SW 1271 (cell line): ENCODE measurements at regions not wholly inside any gene's neighbourhood (a gene's known extent, or its start where the extent isn't known, plus 50 kb on each side); places are given as distances from the start of the nearest gene placed in this dataset.
"Not testable (repeated sequence)": the region's sequence is repeated elsewhere in the genome, so short reads cannot be mapped to it uniquely, and the experiment has no call there.

Experiments
- DNase-seq, 2 experiments: peaks; one replicate each; lab custom pipeline; 2025; lab: John Stamatoyannopoulos, UW

DNA sequence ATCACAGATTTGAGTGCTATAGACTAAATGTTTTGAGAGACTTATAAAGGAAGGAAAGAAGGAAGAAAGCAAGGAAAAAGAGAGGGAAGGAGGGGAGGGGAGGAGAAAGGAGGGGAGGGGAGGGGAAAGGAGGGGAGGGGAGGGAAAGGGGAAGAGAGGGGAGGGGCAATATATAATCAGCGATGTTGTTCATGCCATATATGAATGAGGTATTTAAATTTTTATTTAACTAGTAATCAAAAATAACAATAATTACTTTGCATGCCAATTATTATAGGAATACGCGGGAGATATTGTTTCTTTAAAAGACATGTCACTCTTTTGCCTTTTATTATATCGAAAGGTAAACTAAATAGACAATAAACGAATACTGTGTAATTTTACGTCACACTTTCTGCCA lies 1029.7 kb downstream of the FAT4 start:
- DNase-seq = no peak

DNA sequence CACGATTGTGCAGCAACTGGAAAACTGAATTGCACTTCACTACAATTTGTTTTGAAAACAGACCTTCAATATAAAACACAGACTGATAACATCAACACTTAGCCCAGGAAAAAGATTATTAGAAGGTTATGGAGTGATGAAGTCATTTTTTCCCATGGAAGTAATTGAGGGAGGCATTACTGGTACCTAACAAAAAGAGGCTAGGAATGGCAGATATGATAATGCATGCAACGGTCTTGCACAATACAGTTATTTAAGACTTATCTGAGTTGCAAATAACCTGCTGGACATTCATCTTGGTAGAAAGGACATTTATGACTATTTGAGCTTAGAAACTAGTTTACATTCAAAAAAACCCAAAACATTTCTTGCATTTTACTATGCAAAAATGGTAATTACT lies 1031.9 kb downstream of the FAT4 start:
- no peak for DNase-seq

DNA sequence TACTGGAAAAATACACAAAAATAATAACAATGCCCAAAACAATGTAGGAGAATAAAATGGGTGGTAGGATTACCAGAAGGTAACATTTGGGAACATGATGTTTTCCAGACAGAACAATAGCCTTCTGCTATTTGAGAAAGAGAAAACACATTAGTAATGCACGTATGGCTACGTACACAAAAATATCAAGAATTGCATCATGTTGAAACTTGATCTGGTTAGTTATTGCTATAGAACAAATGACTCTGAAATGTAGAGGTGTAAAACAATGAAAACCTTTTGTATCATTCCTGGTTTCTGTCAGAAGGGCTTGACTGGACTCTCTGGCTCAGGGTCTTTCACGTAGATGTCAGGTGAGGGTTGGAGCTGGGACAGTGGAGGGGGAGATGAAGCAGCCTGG lies 1040.0 kb downstream of the FAT4 start:
- DNase-seq = no peak

DNA sequence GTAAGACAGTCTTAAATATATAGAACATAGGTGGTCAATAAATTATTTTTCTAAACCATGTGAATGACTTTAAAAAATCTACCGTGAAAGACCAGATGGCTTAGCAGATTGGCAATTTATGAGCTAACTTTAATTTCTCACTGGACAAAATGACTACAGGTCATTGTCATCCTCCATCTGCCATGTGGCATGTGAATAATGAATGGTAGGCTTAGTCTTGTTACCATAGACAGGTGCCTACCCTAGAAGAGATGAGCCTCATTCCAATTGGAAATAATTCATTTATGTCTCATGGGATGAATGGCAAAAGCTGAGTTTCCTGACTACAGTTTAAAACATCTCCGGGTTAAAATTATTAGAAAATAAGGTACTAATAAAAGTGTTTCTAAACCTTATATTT lies 1043.3 kb downstream of the FAT4 start:
- no peak for DNase-seq

DNA sequence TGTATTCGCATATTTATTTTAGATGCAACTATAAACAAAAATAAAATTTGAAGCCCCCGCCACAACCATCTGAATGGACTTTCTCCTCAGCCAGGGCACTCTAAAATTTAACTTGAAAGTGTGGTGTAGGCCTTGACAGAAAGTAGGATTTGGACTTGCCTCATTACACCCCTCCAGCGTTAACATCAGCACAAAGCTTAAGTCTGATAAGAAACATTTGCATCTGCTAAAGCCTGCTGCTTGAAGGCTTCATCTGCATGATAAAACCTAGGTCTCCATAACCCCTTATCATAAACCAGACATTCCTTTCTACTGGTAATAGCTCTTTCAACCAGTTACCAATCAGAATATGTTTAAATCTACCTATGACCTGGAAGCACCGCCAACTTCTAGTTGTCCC lies 1046.5 kb downstream of the FAT4 start:
- DNase-seq = no peak

DNA sequence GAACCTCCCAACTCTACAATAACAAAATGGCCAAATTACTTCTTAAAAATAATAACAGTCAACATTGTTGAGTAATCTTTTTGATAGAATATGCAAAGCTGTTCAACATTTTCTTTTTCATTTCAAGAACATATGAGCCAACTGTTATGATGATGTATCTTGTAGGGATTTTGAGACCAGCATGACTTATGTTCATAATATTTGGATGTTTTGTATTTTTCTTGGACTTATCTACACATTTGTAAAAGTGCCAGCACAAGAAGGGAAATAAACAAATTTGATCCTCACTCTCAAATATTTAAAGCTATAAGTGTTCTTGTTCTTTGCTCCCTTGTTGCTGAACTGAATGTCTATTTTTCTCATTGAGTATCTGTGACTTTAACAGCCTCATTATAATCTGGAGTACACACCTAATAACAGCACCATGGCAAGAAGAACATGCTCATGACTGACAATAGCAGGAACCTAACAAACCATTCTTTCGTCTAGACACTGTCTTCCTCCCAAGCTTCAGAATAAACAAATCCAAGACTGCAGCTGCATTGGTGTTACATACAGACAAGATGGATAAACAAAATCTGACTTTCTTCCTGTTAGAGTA lies 1049.7 kb downstream of the FAT4 start:
- DNase-seq = no peak

DNA sequence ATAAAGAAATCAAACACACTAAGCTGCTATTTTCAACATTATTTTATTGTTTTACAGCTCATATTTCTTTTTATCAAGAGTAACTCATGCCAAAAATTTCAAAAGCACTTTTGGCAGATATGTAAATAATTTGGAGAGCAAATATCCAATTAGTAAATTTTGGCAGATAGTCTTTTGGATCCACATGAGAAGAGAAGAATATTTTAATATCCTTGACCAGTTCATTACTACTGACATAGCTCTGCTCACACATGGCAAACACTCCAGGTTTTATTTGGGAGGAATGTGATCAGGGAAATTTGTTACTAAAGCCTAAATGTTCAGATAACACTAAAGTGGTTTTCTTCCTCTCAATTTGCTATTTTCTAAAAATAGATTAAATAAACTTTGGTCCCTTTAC lies 1054.3 kb downstream of the FAT4 start:
- no peak for DNase-seq

DNA sequence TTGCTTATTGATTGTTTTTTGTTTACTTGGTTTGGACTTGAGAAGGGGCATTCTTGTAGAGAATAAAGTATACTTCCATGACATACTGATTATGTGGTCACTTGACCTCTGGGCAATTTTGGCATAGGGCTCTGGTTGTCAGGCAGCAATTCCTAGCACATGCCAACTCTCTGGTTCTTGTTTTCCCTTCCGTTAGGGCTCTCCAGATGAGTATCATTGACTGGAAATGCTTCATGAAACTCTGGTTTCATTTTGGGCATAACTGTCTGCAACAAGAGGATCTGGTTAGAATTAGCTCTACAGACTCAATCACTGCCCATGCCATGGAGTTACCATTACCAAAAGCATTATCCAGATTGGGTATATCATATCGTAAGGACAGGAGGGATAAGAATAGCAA lies 1057.9 kb downstream of the FAT4 start:
- no peak for DNase-seq

DNA sequence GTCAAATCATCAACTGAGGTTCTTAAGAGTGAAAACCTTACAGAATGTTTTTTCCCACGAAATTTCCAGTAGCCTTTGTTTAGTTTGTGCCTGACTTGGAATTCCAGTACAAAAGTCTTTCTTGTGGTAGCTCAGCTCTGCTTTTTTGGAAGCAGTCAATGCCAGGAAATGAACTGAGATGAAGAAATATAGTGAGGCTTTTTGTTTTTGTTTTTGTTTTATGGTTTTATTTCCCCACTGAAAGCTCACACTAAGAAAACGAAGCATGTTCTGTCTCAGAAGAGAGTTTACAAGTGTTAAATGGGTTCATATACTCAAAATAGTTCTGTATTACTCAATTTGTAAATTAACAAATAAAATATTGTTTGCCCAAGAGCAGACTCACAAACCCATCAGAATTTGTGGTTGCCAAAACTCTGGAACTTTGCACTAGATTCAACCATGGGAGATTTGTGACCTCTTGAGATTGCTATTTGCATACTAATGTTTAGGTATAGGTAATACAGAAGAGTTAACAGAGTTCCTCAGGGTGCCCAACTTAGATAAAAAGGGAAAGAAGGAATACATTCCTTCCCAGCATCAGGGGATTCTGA lies 1060.8 kb downstream of the FAT4 start:
- DNase-seq = no peak

DNA sequence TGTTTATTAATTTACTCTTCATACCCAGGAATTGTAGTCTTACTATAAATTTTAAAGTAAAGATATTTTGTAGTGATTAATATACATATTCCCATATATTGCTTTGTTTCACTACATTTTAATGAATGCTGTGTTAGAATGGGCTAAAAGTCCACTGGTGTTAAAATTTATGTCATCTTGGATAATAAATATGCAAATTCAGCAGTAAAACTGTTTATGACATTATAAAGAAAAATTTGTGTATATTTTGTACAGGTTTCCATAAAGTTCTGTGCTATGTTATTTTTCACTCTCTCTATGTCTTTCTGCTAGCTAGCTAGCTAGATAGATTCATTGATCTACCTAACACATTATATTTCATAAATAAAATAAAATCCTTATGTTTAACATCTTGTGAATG lies 1071.2 kb downstream of the FAT4 start:
- no peak for DNase-seq

DNA sequence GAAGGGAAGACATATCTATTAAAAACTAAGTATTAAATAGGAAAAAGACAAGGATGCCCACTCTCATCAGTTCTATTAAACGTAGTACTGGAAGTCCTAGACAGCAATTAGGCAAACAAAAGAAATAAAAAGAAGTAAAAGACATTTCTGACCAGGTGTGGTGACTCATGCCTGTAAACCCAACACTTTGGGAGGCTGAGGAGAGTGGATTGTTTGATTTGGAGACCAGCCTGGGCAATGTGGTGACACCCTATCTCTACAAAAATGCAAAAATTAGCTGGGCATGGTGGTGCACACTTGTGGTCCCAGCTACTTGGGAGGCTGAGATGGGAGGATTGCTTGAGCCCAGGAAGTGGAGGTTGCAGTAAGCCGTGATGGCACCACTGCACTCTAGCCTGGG lies 1071.8 kb downstream of the FAT4 start:
- no peak for DNase-seq

DNA sequence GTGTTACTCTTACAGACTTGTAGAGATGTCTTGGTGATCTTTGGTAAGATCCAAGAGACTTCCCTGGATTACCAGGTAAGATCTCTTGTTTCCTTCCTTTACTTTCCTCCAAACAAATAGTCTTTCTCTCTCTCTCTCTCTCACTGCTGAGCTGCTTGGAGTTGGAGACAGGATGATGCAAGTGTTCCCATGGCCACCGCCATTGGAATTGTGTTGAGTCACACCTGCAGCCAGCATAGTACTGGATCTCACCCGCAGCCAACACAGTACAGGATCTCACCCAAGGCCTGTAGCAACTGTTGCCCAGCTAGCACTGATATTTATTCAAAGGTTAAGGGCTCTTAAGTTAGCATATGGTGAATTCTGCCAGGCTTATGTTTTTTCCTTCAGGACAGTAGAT lies 1080.9 kb downstream of the FAT4 start:
- DNase-seq = no peak

DNA sequence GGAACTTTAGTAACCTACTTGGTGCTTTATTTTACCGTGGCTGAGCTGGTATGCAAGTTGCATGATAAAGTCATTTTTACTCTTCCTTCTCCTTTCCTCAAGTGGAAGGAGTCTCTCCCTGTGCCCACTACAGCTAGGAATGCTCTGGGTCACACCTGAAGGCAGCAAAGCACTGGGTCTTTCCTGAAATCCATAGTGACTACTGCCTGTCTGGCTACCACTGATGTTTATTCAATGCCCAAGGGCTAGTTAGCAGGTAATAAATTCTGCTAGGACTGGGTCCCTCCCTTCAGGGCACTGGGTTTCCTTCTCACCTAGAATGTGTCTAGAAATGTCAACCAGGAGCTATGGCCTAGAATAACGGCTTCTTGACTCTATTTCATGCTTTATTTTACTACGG lies 1081.4 kb downstream of the FAT4 start:
- DNase-seq = no peak

DNA sequence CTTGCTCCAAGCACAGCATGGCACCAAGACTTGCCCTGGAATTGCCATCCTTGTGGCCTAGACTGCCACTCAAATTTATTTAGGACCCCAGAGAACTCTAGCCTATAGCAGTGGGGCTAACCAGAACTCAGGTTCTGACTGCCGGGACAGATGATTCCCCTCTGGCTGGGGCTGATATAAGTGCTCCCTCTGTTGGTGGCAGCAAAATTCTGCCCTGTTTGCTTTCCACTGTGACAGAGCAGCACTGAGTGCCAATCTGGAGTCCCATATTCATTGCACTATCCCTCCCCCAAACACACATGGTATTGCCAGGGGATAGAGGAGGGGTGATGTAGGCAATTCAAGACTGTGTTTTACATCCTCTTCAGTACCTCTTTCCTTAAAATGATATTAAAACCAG lies 1081.9 kb downstream of the FAT4 start:
- no peak for DNase-seq

DNA sequence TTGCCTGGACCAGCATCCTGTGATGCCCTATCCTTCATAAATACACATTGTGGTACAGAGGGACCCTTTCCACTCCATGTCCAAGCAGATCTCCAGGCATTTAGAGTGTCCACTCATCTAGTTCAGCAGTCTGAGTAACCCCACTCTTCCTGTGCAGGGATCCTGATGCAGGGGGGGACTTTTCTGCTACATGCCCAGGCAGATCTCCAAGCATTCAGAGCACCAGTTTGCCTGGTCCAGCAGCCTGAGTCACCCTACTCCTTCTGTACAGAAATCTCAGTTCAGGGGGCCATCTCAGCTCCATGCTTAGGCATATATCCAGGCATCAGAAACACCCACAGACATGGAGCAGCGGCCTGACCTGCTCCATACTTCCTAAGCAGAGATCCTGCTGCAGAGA lies 1089.8 kb downstream of the FAT4 start:
- no peak for DNase-seq

DNA sequence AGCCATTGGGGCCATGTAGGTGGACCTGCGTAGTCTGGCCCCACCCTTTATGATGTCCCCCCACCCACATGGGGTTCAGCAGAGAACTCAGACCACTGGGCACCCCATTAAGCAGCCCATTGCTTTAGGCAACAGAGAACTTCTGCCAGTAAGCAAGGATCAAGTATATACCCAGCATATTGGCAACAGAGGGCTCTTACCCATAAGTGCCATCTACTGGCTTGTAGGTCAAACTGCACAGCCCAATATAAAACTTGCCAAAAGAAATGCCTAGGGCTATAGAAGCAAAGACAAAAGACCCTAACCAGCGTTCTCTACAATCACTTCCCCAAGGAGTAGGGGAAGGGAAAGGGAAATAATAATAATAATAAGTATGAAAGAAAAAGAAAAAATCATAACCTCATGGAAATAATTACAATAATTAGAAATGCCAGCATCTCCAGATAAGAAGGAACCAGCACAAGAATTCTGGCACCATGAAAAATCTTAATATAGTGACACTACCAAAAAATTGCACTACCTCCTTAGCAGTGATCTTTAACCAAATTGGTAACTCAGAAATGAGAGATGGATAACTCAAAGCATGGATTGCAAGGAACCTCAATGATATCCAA lies 1090.7 kb downstream of the FAT4 start:
- peak in 1 of 2 experiments; percentile 3 for DNase-seq

DNA sequence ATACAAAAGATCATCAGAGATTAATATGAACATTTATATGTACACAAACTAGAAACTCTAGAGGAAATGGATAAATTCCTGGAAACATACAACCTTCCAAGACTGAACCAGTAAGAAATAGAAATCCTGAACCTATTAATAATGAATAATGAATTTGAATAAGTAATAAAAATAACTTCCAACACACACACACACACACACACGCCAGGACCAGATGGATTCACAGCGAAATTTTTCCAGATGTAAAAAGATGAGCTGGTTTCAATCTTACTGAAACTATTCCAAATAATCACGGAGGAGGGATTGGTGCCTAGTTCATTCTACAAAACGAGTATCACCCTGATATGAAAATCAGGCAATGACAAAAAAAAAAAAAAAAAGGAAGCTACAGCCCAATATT lies 1095.0 kb downstream of the FAT4 start:
- no peak for DNase-seq

DNA sequence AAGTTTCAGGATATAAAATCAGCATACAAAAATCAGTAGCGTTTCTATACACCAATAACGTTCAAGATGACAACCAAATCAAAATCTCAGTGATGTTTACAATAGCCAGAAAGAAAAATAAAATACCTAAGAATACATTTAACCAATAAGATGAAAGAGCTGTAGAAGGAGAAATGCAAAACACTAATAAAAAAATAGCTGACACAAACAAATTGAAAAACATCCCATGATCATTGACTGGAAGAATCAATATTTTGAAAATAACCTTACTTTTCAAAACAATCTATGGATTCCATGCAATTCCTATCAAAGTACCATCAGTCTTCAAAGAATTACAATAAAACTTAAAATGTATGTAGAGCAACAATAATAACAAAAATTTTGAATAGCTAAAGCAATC lies 1096.3 kb downstream of the FAT4 start:
- DNase-seq = no peak

DNA sequence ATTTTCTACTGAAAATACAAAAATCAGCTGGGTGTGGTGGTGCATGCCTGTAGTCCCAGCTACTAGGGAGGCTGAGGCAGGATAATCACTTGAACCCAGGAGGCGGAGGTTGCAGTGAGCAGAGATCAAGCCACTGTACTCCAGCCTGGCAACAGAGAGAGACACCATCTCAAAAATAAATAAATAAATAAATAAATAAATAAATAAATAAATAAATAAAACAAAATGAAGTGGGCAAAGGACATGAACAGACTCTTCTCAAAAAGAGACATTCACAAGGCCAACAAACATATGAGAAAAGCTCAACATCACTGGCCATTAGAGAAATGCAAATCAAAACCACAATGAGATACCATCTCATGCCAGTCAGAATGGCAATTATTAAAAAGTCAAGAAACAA lies 1097.6 kb downstream of the FAT4 start:
- not testable (repeated sequence) for DNase-seq

DNA sequence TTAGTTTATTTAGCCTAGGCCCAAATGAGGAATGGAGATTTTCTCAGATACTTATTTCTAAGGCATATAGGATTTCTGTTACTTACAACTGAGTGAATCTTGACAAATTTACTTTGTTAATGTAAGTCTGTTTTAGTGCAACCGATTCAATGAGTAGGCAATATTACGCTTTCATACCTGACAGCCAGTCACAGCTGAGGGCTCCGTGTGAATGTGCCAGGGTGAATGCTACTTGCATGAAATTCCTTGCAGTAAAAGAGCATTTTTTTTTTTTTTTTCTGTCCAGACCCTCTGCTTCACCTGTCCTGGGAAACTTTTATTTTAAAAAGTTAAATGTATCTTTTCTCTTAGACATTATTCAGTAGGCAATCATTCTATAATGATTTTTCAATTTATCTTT lies 1100.0 kb downstream of the FAT4 start:
- DNase-seq = no peak

DNA sequence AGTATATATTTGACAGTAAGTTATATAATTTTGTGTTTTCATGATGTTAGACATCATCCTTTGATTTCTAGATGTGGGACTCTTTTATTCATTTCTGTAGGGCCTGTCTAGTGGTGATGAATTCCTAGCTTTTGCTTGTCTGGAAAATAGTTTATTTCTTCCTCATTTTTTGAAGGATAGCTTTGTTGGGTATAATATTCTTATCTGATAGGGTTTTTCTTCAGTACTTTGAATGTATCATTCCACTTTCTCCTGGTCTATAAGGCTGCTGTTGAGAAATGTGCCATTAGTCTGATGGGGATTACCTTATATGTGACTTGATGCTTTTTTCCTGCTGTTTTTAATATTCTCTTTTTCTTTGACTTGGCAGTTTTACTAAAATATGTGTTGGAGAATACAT lies 1104.5 kb downstream of the FAT4 start:
- DNase-seq = no peak

DNA sequence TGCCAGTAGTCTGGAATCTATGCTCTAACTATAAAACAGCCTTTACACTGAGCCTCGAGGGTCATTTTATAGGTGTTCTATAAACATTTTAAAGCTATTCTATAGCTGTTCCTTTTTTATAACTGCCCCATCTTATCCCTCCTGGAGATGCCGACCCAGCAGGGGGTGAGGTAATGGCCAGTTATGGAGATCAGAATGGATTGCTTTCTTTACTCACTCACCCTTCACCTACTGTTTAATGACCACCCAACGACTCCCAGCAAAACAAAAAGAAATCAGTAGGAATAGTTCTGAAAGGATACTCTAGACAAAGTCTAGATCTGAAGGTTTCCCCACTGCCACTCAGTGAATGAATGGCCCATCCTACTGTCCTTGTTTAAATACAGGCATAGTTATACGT lies 1113.1 kb downstream of the FAT4 start:
- DNase-seq = no peak

DNA sequence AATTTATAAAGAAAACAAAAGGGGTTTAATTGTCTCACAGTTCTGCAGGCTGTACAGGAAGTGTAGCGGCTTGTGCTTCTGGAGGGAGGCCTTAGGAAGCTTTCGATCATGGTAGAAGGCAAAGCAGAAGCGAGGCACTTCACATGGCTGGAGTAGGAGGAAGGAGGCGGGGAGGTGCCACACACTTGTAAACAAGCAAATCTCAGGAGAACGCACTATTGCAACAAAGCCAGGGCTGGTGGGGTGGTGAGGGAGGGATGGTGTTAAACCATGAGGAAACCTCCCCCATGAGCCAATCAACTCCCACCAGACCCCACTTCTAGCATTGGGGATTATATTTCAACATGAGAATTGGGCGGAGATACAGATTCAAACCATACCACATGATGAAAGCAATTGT lies 1116.3 kb downstream of the FAT4 start:
- DNase-seq = no peak

DNA sequence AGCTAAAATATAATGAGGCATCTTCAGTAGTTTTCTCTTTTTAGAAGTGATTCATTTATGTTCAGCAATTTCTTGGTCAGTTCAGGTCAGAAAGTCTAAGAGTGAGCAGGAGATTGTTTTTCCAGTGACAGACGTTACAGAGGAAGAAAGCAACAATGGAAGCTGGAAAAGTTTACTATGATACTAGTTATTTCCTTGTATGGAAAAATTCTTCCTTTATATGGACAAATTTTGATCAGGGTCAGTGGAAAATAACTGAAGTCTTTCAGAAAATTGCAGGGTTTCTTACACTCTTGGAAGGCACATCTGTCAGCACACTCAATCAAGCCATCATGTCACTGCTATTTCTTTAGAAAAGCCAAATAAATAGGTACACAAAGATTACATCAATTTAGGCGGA lies 1120.7 kb downstream of the FAT4 start:
- no peak for DNase-seq
